ENCODE measurements at regions not wholly inside any gene's neighbourhood (a gene's known extent, or its start where the extent isn't known, plus 50 kb on each side); places are given as distances from the start of the nearest gene placed in this dataset.

DNA sequence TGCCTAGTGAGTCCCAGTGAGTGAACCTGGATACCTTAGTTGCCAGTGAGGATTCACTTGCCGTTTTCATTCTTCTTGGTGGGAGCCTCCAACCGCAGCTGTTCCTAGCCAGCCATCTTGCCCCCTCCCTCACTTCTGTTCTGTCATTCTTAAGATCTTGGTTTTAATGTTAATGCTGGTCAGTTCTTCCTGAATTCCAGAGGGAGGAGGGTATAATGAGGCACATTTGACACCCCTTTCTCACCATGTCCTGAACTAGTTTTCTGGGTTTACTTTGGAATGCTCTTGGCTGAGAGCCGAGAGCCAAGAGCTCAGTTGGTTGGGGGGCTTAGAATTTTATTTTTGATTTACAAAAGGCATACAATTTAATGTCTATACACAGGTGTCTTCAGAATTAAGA lies 78.5 kb upstream of the ADCY1 start (continued):
- TF ChIP-seq ZNF462 (CRISPR knock-in tag; IDR thresholded peaks at IDR 0.05): no peak; the same call in 1 of the 2 replicates

GRCh38 chr7:45500257-45500656 lies 73.9 kb upstream of the ADCY1 start:
- no peak overlapping the region for H3K27ac ChIP-seq (ENCODE audit: low read depth)
- no peaks in the 10 kb centered on the region for H3K27me3 ChIP-seq (ENCODE audit: insufficient read depth)
- ATAC-seq: no peak
- Mint-ChIP-seq H3K9me3 (peaks cover 24% of the 10 kb centered on the region), H3K27me3 (ENCODE audit: insufficient read depth, low read depth, poor library complexity) (peaks cover 3% of the 10 kb centered on the region), H3K36me3 (ENCODE audit: low read depth) (peaks cover 17% of the 10 kb centered on the region; the same call in 2 of the 3 replicates), H3K4me1 (peaks cover 37% of the 10 kb centered on the region), H3K4me3 (no peak overlapping the region), H3K27ac (0 out of 2 replicates have a peak overlapping the region, but pooled peaks have one; percentile 8)
- no peak overlapping the region; the same call in 1 of the 2 replicates for H2AFZ ChIP-seq
- no peak overlapping the region for H3K4me2 ChIP-seq
- H3K79me2 ChIP-seq (replicated peaks; ENCODE audit: insufficient read depth): no peaks in the 10 kb centered on the region
- peaks cover 7% of the 10 kb centered on the region; the same call in 1 of the 2 replicates for H3K9me2 ChIP-seq (ENCODE audit: insufficient read depth)
- H3K4me3 ChIP-seq: no peak overlapping the region
- peaks cover 2% of the 10 kb centered on the region; the same call in 1 of the 2 replicates for H3K36me3 ChIP-seq (ENCODE audit: insufficient read depth)
- DNase-seq (ENCODE audit: low spot score): no peak
- no peaks in the 10 kb centered on the region for H4K20me1 ChIP-seq (replicated peaks; ENCODE audit: insufficient read depth)
- peaks cover 36% of the 10 kb centered on the region for H3K4me1 ChIP-seq (ENCODE audit: insufficient read depth)
- no peaks in the 10 kb centered on the region for H3F3A ChIP-seq (replicated peaks; ENCODE audit: low read depth)
- no peak for TF ChIP-seq EZH2phosphoT487 (IDR thresholded peaks at IDR 0.05; ENCODE audit: unreplicated experiment)
- TF ChIP-seq EZH2 (IDR thresholded peaks at IDR 0.05; ENCODE audit: low read depth, unreplicated experiment): no peak
- no peak for TF ChIP-seq ZNF331 (CRISPR knock-in tag; IDR thresholded peaks at IDR 0.05; ENCODE audit: low read depth)
- TF ChIP-seq STAT1 (IDR thresholded peaks at IDR 0.05; ENCODE audit: unreplicated experiment): no peak
- no peak for TF ChIP-seq POLR2AphosphoS5 (IDR thresholded peaks at IDR 0.05; ENCODE audit: low read depth)
- TF ChIP-seq, protein P1, sequence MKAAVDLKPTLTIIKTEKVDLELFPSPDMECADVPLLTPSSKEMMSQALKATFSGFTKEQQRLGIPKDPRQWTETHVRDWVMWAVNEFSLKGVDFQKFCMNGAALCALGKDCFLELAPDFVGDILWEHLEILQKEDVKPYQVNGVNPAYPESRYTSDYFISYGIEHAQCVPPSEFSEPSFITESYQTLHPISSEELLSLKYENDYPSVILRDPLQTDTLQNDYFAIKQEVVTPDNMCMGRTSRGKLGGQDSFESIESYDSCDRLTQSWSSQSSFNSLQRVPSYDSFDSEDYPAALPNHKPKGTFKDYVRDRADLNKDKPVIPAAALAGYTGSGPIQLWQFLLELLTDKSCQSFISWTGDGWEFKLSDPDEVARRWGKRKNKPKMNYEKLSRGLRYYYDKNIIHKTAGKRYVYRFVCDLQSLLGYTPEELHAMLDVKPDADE (IDR thresholded peaks at IDR 0.05): no peak
- no peak for TF ChIP-seq ZNF114 (CRISPR knock-in tag; IDR thresholded peaks at IDR 0.05)
- TF ChIP-seq ZNF462 (CRISPR knock-in tag; IDR thresholded peaks at IDR 0.05): no peak

All from GM23338 (cell line).